PC-3 (cell line): ENCODE measurements at regions not wholly inside any gene's neighbourhood (a gene's known extent, or its start where the extent isn't known, plus 50 kb on each side); places are given as distances from the start of the nearest gene placed in this dataset.

Experiments used
- ATAC-seq: fragments of 200-7000 bp; cut with Tn5 transposase; 2 replicates; pipeline ENCODE4 v1.9.1; 2020; ENCODE audit warnings: mild to moderate bottlenecking, moderate library complexity
- BruUV-seq: library from RNA; stranded (reverse); fragments of 400-500 nt; replicated peaks from 2 replicates; lab custom pipeline; 2021; lab: Mats Ljungman, UMichigan
- CTCF ChIA-PET: fragments of 300-600 bp; sonication (Branson Sonifier 250); formaldehyde crosslinking; loops from one replicate; lab custom pipeline; 2022; ENCODE audit warnings: antibody characterized with exemption; lab: Charles Lee
- POLR2A ChIA-PET: fragments of 300-600 bp; sonication (Branson Sonifier 250); formaldehyde crosslinking; loops from one replicate; lab custom pipeline; 2022; ENCODE audit warnings: antibody characterized with exemption; ENCODE audit not compliant: unreplicated experiment; lab: Charles Lee
- DNase-seq: peaks from one replicate; pipeline ENCODE4 v3.0.0-alpha.2; 2015
- H2AFZ ChIP-seq: fragments of 300-600 bp; sonication (generic); 2 replicates; pipeline ENCODE4 v1.6.0; 2016; ENCODE audit warnings: antibody characterized with exemption, low read length
- H3F3A ChIP-seq: fragments of 300-600 bp; sonication (generic); one replicate; pipeline ENCODE4 v1.6.0; 2017; ENCODE audit warnings: antibody characterized with exemption, low read length, control low read depth, mild to moderate bottlenecking; ENCODE audit not compliant: unreplicated experiment
- H3K27ac ChIP-seq: fragments of 300-600 bp; sonication (generic); 2 replicates; pipeline ENCODE4 v1.5.1; 2016; ENCODE audit warnings: mild to moderate bottlenecking, low read length
- H3K27me3 ChIP-seq: fragments of 300-600 bp; sonication (generic); 2 replicates; pipeline ENCODE4 v1.6.1; 2016; ENCODE audit warnings: low read length, mixed read lengths
- H3K36me3 ChIP-seq: fragments of 300-600 bp; sonication (generic); 2 replicates; pipeline ENCODE4 v1.6.1; 2016; ENCODE audit warnings: low read depth, mixed run types, low read length, mixed read lengths
- H3K4me1 ChIP-seq: fragments of 300-600 bp; sonication (generic); 2 replicates; pipeline ENCODE4 v1.5.1; 2016; ENCODE audit warnings: low read length; ENCODE audit not compliant: insufficient read depth
- H3K4me2 ChIP-seq: fragments of 300-600 bp; sonication (generic); 2 replicates; pipeline ENCODE4 v1.6.0; 2016; ENCODE audit warnings: low read length
- H3K4me3 ChIP-seq: fragments of 300-600 bp; sonication (generic); 2 replicates; pipeline ENCODE4 v1.5.1; 2016; ENCODE audit warnings: mild to moderate bottlenecking, low read length, mixed read lengths
- H3K79me2 ChIP-seq: fragments of 300-600 bp; sonication (generic); 2 replicates; pipeline ENCODE4 v1.6.1; 2017; ENCODE audit warnings: low read length, mixed read lengths
- H3K9ac ChIP-seq: fragments of 300-600 bp; sonication (generic); 2 replicates; pipeline ENCODE4 v1.6.0; 2016; ENCODE audit warnings: mild to moderate bottlenecking, low read length
- H3K9me2 ChIP-seq: fragments of 300-600 bp; sonication (generic); replicated peaks from 2 replicates; pipeline ENCODE4 v1.6.1; 2016; ENCODE audit warnings: mixed run types, low read length, mixed read lengths
- H3K9me3 ChIP-seq: fragments of 300-600 bp; sonication (generic); 2 replicates; pipeline ENCODE4 v1.6.1; 2016; ENCODE audit warnings: low read length, mixed read lengths
- H4K20me1 ChIP-seq: fragments of 300-600 bp; sonication (generic); 2 replicates; pipeline ENCODE4 v1.6.1; 2016; ENCODE audit warnings: low read length, mixed read lengths
- EZH2 ChIP-seq: fragments of 300-600 bp; sonication (generic); IDR thresholded peaks from one replicate; pipeline ENCODE4 v1.6.1; 2017; ENCODE audit warnings: antibody characterized with exemption, mild to moderate bottlenecking, low read length; ENCODE audit not compliant: unreplicated experiment
- EZH2phosphoT487 ChIP-seq: fragments of 300-600 bp; sonication (generic); IDR thresholded peaks from 2 replicates; pipeline ENCODE4 v1.6.1; 2018; ENCODE audit warnings: mild to moderate bottlenecking, antibody characterized with exemption, low read length, borderline replicate concordance
- intact Hi-C: fragments of 100-400 bp; cut with micrococcal nuclease; formaldehyde crosslinking; loops from 2 replicates; pipeline ENCODE4 v1.9.0; 2023
- TF ChIP-seq, protein P1 (sequence below): fragments of 300-600 bp; sonication (generic); conservative IDR thresholded peaks from 2 replicates; pipeline ENCODE4 v1.5.1; 2017; ENCODE audit warnings: antibody characterized with exemption, low read depth, mild to moderate bottlenecking, low read length

DNA sequence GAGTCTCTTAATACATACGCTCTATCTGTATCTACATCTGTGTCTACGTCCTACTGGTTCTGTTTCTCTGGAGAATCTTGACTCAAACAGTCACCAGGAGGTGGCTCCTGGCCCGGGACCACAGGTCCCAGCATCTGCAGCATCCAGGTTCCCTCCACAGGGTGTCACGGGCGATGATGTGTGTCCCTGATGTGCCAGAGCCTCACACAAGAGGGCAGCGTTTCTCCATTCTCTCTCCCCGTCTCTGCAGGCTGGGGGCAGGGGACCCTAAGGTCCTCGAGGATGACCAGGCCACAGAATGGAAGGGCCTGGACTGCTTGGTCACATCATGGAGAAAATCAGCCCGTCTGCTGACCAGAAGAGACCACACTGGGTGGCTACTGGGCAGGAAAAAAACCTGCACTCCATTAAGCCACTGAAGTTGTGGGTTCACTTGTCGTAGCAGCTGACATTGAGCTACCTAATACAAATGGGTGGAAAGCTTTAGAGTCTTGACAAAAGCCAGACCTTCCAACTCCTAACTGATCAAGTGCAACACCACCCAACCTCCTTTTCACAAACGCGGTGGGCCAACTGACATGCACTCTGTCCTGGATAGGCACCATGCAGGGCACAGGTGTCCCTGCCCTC, 392.5 kb downstream of the CTTN start:
- Histone ChIP-seq H3K27me3 (no peaks in the 10 kb centered on the region), H3K9me2 (0 out of 2 replicates have a peak, but pooled peaks cover 5% of the 10 kb centered on the region), H3K9me3 (no peaks in the 10 kb centered on the region), H3K36me3 (peaks cover 21% of the 10 kb centered on the region; the same call in 1 of the 2 replicates), H4K20me1 (no peaks in the 10 kb centered on the region), H3K27ac (no peak overlapping the region), H3K9ac (no peak overlapping the region), H3F3A (no peaks in the 10 kb centered on the region), H3K4me2 (no peak overlapping the region), H3K4me3 (no peak overlapping the region), H2AFZ (no peak overlapping the region), H3K79me2 (peaks cover 10% of the 10 kb centered on the region), H3K4me1 (peaks cover 16% of the 10 kb centered on the region)
- POLR2A ChIA-PET, result no interaction called here
- no TSS peak for BruUV-seq
- intact Hi-C loops, result no loop called here
- ATAC-seq (no peak), DNase-seq (no peak)
- TF ChIP-seq EZH2 (no peak), EZH2phosphoT487 (no peak)
- TF ChIP-seq, protein P1, sequence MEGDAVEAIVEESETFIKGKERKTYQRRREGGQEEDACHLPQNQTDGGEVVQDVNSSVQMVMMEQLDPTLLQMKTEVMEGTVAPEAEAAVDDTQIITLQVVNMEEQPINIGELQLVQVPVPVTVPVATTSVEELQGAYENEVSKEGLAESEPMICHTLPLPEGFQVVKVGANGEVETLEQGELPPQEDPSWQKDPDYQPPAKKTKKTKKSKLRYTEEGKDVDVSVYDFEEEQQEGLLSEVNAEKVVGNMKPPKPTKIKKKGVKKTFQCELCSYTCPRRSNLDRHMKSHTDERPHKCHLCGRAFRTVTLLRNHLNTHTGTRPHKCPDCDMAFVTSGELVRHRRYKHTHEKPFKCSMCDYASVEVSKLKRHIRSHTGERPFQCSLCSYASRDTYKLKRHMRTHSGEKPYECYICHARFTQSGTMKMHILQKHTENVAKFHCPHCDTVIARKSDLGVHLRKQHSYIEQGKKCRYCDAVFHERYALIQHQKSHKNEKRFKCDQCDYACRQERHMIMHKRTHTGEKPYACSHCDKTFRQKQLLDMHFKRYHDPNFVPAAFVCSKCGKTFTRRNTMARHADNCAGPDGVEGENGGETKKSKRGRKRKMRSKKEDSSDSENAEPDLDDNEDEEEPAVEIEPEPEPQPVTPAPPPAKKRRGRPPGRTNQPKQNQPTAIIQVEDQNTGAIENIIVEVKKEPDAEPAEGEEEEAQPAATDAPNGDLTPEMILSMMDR, result peak; percentile 51
- CTCF ChIA-PET, result no interaction called here

DNA sequence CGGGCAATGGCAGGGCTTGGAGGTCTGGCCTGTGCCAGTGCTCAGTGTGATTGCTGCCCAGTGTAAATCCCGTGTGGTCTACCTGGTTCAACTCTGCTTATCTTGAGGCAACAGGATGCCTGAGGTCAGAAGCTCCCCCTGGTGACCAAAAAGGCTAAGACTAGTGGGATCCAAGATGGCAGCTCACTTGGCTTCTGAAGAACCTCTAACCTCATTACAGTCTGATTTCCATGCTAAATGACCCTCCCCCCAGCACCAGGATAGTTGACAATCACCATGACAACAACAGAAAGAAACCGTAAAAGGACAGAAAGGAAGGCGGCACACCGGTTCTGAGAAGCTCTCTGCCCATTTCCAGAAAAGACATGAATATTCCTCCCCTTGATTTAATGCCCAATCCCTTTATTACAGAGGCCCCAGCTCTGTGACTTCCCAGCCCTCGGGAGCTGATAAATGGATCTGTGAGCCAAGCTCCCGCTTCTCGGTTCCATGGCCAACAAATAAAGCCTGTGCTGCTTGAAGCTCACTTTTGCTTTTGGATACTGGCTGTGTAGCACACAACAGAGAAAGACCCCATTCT, 398.4 kb downstream of the CTTN start:
- Histone ChIP-seq H4K20me1 (no peaks in the 10 kb centered on the region), H2AFZ (no peak overlapping the region), H3K79me2 (no peaks in the 10 kb centered on the region), H3K4me3 (no peak overlapping the region), H3K36me3 (peaks cover 17% of the 10 kb centered on the region), H3K9me3 (no peaks in the 10 kb centered on the region), H3K4me1 (no peaks in the 10 kb centered on the region), H3K4me2 (no peak overlapping the region), H3K27ac (no peak overlapping the region), H3K9ac (no peak overlapping the region), H3F3A (no peaks in the 10 kb centered on the region), H3K27me3 (no peaks in the 10 kb centered on the region), H3K9me2 (no peaks in the 10 kb centered on the region)
- intact Hi-C loops, result no loop called here
- BruUV-seq, result no TSS peak
- no peak for TF ChIP-seq EZH2phosphoT487
- TF ChIP-seq EZH2, result no peak
- TF ChIP-seq, protein P1, result peak; percentile 57
- CTCF ChIA-PET, result no interaction called here
- POLR2A ChIA-PET, result no interaction called here
- ATAC-seq (no peak), DNase-seq (peak; percentile 20)

DNA sequence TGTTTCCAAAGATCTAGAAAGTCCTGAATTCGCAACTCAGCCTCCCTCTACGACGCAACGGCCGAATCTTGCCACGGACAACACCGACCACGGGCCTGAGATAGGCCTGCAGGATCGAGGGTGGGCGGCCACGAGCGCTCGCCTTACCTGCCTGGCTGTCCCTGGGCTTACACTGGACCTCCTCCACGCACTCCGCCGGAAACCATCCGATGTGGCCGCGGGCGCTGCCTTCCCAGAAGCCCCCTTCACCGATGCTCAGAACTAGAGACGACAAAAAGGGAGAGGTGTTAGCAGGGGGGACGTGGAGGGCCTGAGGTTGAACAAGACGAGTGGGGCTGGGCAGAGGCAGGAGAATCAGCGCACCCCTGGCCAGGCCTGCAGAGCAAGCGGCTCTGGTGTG, 400.0 kb downstream of the CTTN start:
- H3F3A ChIP-seq, result no peaks in the 10 kb centered on the region
- H3K9me2 ChIP-seq, result no peaks in the 10 kb centered on the region
- H2AFZ ChIP-seq, result no peak overlapping the region
- POLR2A ChIA-PET, result no interaction called here
- no peaks in the 10 kb centered on the region for H3K4me1 ChIP-seq
- ATAC-seq (no peak), DNase-seq (no peak)
- H3K4me2 ChIP-seq, result no peak overlapping the region
- no peaks in the 10 kb centered on the region for H3K9me3 ChIP-seq
- CTCF ChIA-PET, result no interaction called here
- H3K9ac ChIP-seq, result no peak overlapping the region
- TF ChIP-seq, protein P1, result no peak
- TF ChIP-seq EZH2phosphoT487, result no peak
- no peak for TF ChIP-seq EZH2
- no peaks in the 10 kb centered on the region for H3K79me2 ChIP-seq
- intact Hi-C loops, result no loop called here
- no peak overlapping the region for H3K27ac ChIP-seq
- no peaks in the 10 kb centered on the region for H3K27me3 ChIP-seq
- H3K36me3 ChIP-seq, result peaks cover 11% of the 10 kb centered on the region
- H4K20me1 ChIP-seq, result no peaks in the 10 kb centered on the region
- no TSS peak for BruUV-seq
- H3K4me3 ChIP-seq, result no peak overlapping the region
